Stimulated activated naive CD8-positive, alpha-beta T cell treated with anti-CD3 and anti-CD28 coated beads, Interleukin-15, amount 100 ng/mL, for 72 hours (primary cell): ENCODE measurements at regions not wholly inside any gene's neighbourhood (a gene's known extent, or its start where the extent isn't known, plus 50 kb on each side); places are given as distances from the start of the nearest gene placed in this dataset.

ENCODE experiments used
- ATAC-seq: fragments of 150-1000 bp; cut with Tn5 transposase; 2 replicates; pipeline ENCODE4 v1.10.0; 2021; ENCODE audit warnings: mild to moderate bottlenecking, moderate library complexity
- DNase-seq, 2 donors: peaks; one replicate each; pipeline ENCODE4 v3.0.0; 2021 to 2022
- H3K27ac Mint-ChIP-seq, 2 donors: one replicate each; pipeline ENCODE4 v1.8.0; 2022; ENCODE audit warnings: mild to moderate bottlenecking in 2 of 2, mixed read lengths in 2 of 2, moderate library complexity in 2 of 2
- H3K27me3 Mint-ChIP-seq: one replicate; pipeline ENCODE4 v1.8.0; 2022; ENCODE audit warnings: mixed read lengths
- H3K4me1 Mint-ChIP-seq: one replicate; pipeline ENCODE4 v1.8.0; 2022; ENCODE audit warnings: mild to moderate bottlenecking, mixed read lengths
- H3K4me3 Mint-ChIP-seq, 2 donors: one replicate each; pipeline ENCODE4 v1.8.0; 2022; ENCODE audit warnings: mild to moderate bottlenecking in 2 of 2, mixed read lengths in 2 of 2, moderate library complexity in 1 of 2
- H3K9me3 Mint-ChIP-seq, 2 donors: one replicate each; pipeline ENCODE4 v1.8.0; 2022; ENCODE audit warnings: mixed read lengths in 2 of 2

- peaks cover 46% of the 10 kb centered on the region for H3K4me1 Mint-ChIP-seq
- peaks cover 30% of the 10 kb centered on the region for H3K27me3 Mint-ChIP-seq
- no peak overlapping the region for H3K4me3 Mint-ChIP-seq
- peaks cover 0 to 6% of the 10 kb centered on the region in 2 donors for H3K9me3 Mint-ChIP-seq
- peak; percentile 99 for ATAC-seq
- no peak overlapping the region for H3K27ac Mint-ChIP-seq
- peak; percentile 82 to 88 for DNase-seq
Observed at GRCh38 chr6:6918216-6918983, 189.4 kb upstream of the RREB1 start.

GRCh38 chr6:6919173-6919572, 188.6 kb upstream of the RREB1 start:
- Mint-ChIP-seq H3K27ac (no peak overlapping the region), H3K9me3 (peaks cover 0 to 6% of the 10 kb centered on the region in 2 donors), H3K4me3 (no peak overlapping the region), H3K4me1 (peaks cover 46% of the 10 kb centered on the region), H3K27me3 (peaks cover 23% of the 10 kb centered on the region)
- DNase-seq (no peak), ATAC-seq (no peak)

GRCh38 chr6:6920114-6920986, 187.4 kb upstream of the RREB1 start:
- no peak for DNase-seq

GRCh38 chr6:6920987-6921313, 186.8 kb upstream of the RREB1 start:
- Mint-ChIP-seq H3K27me3 (peaks cover 36% of the 10 kb centered on the region), H3K4me3 (no peak overlapping the region), H3K9me3 (peaks cover 0 to 6% of the 10 kb centered on the region in 2 donors), H3K27ac (no peak overlapping the region), H3K4me1 (peaks cover 44% of the 10 kb centered on the region)
- ATAC-seq = no peak
- DNase-seq = no peak

More at GRCh38 chr6:6920114-6920986, 187.4 kb upstream of the RREB1 start:
- Mint-ChIP-seq H3K27me3 (peaks cover 30% of the 10 kb centered on the region), H3K4me3 (no peak overlapping the region), H3K9me3 (peaks cover 0 to 6% of the 10 kb centered on the region in 2 donors), H3K4me1 (peaks cover 46% of the 10 kb centered on the region), H3K27ac (no peak overlapping the region)
- no peak for ATAC-seq

- peaks cover 0 to 6% of the 10 kb centered on the region in 2 donors for H3K9me3 Mint-ChIP-seq
- H3K27ac Mint-ChIP-seq = no peak overlapping the region
- DNase-seq (no peak), ATAC-seq (no peak)
- H3K4me1 Mint-ChIP-seq = peaks cover 38% of the 10 kb centered on the region
- H3K4me3 Mint-ChIP-seq = no peak overlapping the region
- peaks cover 48% of the 10 kb centered on the region for H3K27me3 Mint-ChIP-seq
Observed at GRCh38 chr6:6922166-6922565, 185.6 kb upstream of the RREB1 start.

GRCh38 chr6:6923605-6924004, 184.2 kb upstream of the RREB1 start:
- Mint-ChIP-seq H3K4me1 (peaks cover 35% of the 10 kb centered on the region), H3K27me3 (peaks cover 60% of the 10 kb centered on the region), H3K9me3 (peaks cover 0 to 6% of the 10 kb centered on the region in 2 donors), H3K27ac (no peak overlapping the region), H3K4me3 (no peak overlapping the region)
- no peak for ATAC-seq
- DNase-seq = no peak

- no peak overlapping the region for H3K4me3 Mint-ChIP-seq
- peaks cover 0 to 6% of the 10 kb centered on the region in 2 donors for H3K9me3 Mint-ChIP-seq
- no peak overlapping the region for H3K27ac Mint-ChIP-seq
- ATAC-seq = no peak
- DNase-seq = no peak
- H3K4me1 Mint-ChIP-seq = peaks cover 30% of the 10 kb centered on the region
- H3K27me3 Mint-ChIP-seq = peaks cover 65% of the 10 kb centered on the region
Observed at GRCh38 chr6:6924708-6925107, 183.1 kb upstream of the RREB1 start.

GRCh38 chr6:6925391-6926164, 182.2 kb upstream of the RREB1 start:
- ATAC-seq = no peak
- peaks cover 21% of the 10 kb centered on the region for H3K4me1 Mint-ChIP-seq
- peaks cover 65% of the 10 kb centered on the region for H3K27me3 Mint-ChIP-seq
- H3K4me3 Mint-ChIP-seq = no peak overlapping the region
- H3K27ac Mint-ChIP-seq = no peak overlapping the region
- no peaks in the 10 kb centered on the region for H3K9me3 Mint-ChIP-seq
- no peak for DNase-seq

- ATAC-seq = no peak
- H3K4me1 Mint-ChIP-seq = peaks cover 16% of the 10 kb centered on the region
- no peak overlapping the region for H3K4me3 Mint-ChIP-seq
- DNase-seq = no peak
- no peaks in the 10 kb centered on the region for H3K9me3 Mint-ChIP-seq
- H3K27ac Mint-ChIP-seq = no peak overlapping the region
- peaks cover 52% of the 10 kb centered on the region for H3K27me3 Mint-ChIP-seq
Observed at GRCh38 chr6:6926856-6927255, 180.9 kb upstream of the RREB1 start.

GRCh38 chr6:6927521-6928361, 180.0 kb upstream of the RREB1 start:
- DNase-seq = peak; percentile 13
- no peaks in the 10 kb centered on the region for H3K9me3 Mint-ChIP-seq
- H3K27ac Mint-ChIP-seq = peak overlapping the region in 1 of 2 donors; percentile 43
- ATAC-seq = peak; percentile 69
- H3K4me1 Mint-ChIP-seq = peaks cover 16% of the 10 kb centered on the region
- peaks cover 52% of the 10 kb centered on the region for H3K27me3 Mint-ChIP-seq
- peak overlapping the region in 1 of 2 donors; percentile 7 for H3K4me3 Mint-ChIP-seq

- Mint-ChIP-seq H3K27ac (peak overlapping the region in 1 of 2 donors; percentile 61), H3K27me3 (peaks cover 45% of the 10 kb centered on the region), H3K9me3 (no peaks in the 10 kb centered on the region), H3K4me3 (no peak overlapping the region), H3K4me1 (peaks cover 16% of the 10 kb centered on the region)
- ATAC-seq = no peak
- no peak for DNase-seq
Observed at GRCh38 chr6:6930223-6930880, 177.4 kb upstream of the RREB1 start.

GRCh38 chr6:6931071-6932025, 176.4 kb upstream of the RREB1 start:
- Mint-ChIP-seq H3K27me3 (peaks cover 35% of the 10 kb centered on the region), H3K4me1 (peaks cover 16% of the 10 kb centered on the region), H3K27ac (peak overlapping the region in 1 of 2 donors; percentile 61), H3K9me3 (no peaks in the 10 kb centered on the region), H3K4me3 (no peak overlapping the region)
- DNase-seq = no peak
- ATAC-seq = no peak

- DNase-seq (no peak), ATAC-seq (no peak)
- Mint-ChIP-seq H3K4me1 (peaks cover 9% of the 10 kb centered on the region), H3K9me3 (no peaks in the 10 kb centered on the region), H3K27ac (no peak overlapping the region), H3K27me3 (peaks cover 25% of the 10 kb centered on the region), H3K4me3 (no peak overlapping the region)
Observed at GRCh38 chr6:6932341-6932740, 175.4 kb upstream of the RREB1 start.
